ENCODE measurements at regions not wholly inside any gene's neighbourhood (a gene's known extent, or its start where the extent isn't known, plus 50 kb on each side); places are given as distances from the start of the nearest gene placed in this dataset.

GRCh38 chr3:72343078-72343477 is 505.2 kb downstream of the SHQ1 start:
- Histone ChIP-seq H3K9ac (replicated peaks in 1 of 4; ENCODE audit: extremely low read depth in 1 of 4, low read depth in 3 of 4, low read length in 3 of 4) (no peak overlapping the region), H4K91ac (replicated peaks; ENCODE audit: insufficient read length, low read length) (no peak overlapping the region), H3K79me1 (ENCODE audit: low read depth, low read length) (no peaks in the 10 kb centered on the region), H2BK20ac (ENCODE audit: low read length) (no peak overlapping the region), H4K5ac (ENCODE audit: insufficient read length, low read depth, low read length) (no peak overlapping the region), H3K23me2 (ENCODE audit: low read depth, low read length) (no peaks in the 10 kb centered on the region), H3K14ac (ENCODE audit: insufficient read length) (no peak overlapping the region), H2AFZ (ENCODE audit: low read length) (no peak overlapping the region), H3K56ac (replicated peaks; ENCODE audit: insufficient read length, low read depth, low read length) (no peak overlapping the region), H3K4me2 (ENCODE audit: insufficient read depth in 1 of 2, low read depth in 2 of 2, low read length in 2 of 2) (no peak overlapping the region), H4K20me1 (replicated peaks in 1 of 2; ENCODE audit: control insufficient read depth in 1 of 2, insufficient read depth in 2 of 2, low read length in 2 of 2) (no peaks in the 10 kb centered on the region), H3K9me3 (ENCODE audit: insufficient read depth in 2 of 2, low read depth in 1 of 2, low read length in 1 of 2) (no peaks in the 10 kb centered on the region), H3K79me2 (ENCODE audit: control insufficient read depth in 1 of 2, insufficient read depth in 2 of 2, low read length in 2 of 2) (no peaks in the 10 kb centered on the region), H3K4ac (replicated peaks; ENCODE audit: insufficient read length, low read depth, low read length) (no peak overlapping the region), H3K23ac (ENCODE audit: insufficient read length) (no peak overlapping the region), H3K18ac (ENCODE audit: extremely low read depth, low read length) (no peak overlapping the region), H3K27me3 (replicated peaks in 1 of 4; ENCODE audit: control insufficient read depth in 3 of 4, extremely low read depth in 1 of 4, insufficient read depth in 3 of 4, low read length in 3 of 4) (no peaks in the 10 kb centered on the region; a peak in 1 of 7 replicates), H2AK5ac (ENCODE audit: low read depth, low read length) (no peak overlapping the region), H2BK5ac (ENCODE audit: low read depth, low read length) (no peak overlapping the region), H2BK12ac (ENCODE audit: low read depth, low read length) (no peak overlapping the region), H3K27ac (ENCODE audit: low read depth, low read length) (no peak overlapping the region), H2BK120ac (replicated peaks; ENCODE audit: low read depth, low read length) (no peak overlapping the region), H3K4me1 (replicated peaks in 1 of 4; ENCODE audit: control insufficient read depth in 3 of 4, insufficient read depth in 4 of 4, low read length in 3 of 4) (peaks cover 0 to 8% (median 2%) of the 10 kb centered on the region in 4 experiments; a peak in 3 of 7 replicates), H2BK15ac (ENCODE audit: low read length) (no peak overlapping the region), H4K8ac (ENCODE audit: extremely low read depth, insufficient read depth, low read length) (no peak overlapping the region), H3K4me3 (ENCODE audit: extremely low read depth in 1 of 4, insufficient read depth in 2 of 4, low read depth in 3 of 4, low read length in 4 of 4) (no peak overlapping the region), H3K36me3 (ENCODE audit: control insufficient read depth in 2 of 4, insufficient read depth in 4 of 4, low read length in 3 of 4) (no peaks in the 10 kb centered on the region)
- FAIRE-seq (no peak), DNase-seq (ENCODE audit: low read depth in 1 of 2, low spot score in 2 of 2) (no peak)
- WGBS, 2 experiments (ENCODE audit: extremely low coverage in 1 of 2, insufficient coverage in 1 of 2, insufficient read length in 1 of 2, insufficient replicate concordance in 2 of 2, low coverage in 1 of 2, low lambda C conversion rate in 2 of 2, missing lambda C conversion rate in 1 of 2), result 59% methylated on average over 3 of the region's 3 CpGs; no CpG with 5 or more reads in 1 of the 2 experiments
- CTCF ChIA-PET (ENCODE audit: partially characterized antibody), result no interaction called here
- POLR2A ChIA-PET (ENCODE audit: partially characterized antibody), result no interaction called here
- TF ChIP-seq TEAD4 (IDR thresholded peaks at IDR 0.05; ENCODE audit: low read depth, low read length) (no peak), POU5F1 (IDR thresholded peaks at IDR 0.05; ENCODE audit: low read depth, low read length) (no peak), TAF1 (IDR thresholded peaks at IDR 0.05; ENCODE audit: low read depth, low read length) (no peak), BRCA1 (IDR thresholded peaks at IDR 0.05; ENCODE audit: low read depth, low read length) (no peak), CREB1 (IDR thresholded peaks at IDR 0.05) (no peak), MAX (IDR thresholded peaks at IDR 0.05) (no peak), HDAC6 (IDR thresholded peaks at IDR 0.05; ENCODE audit: low read depth, low read length) (no peak), SIN3A (conservative IDR thresholded peaks at IDR 0.05 in 1 of 2, IDR thresholded peaks at IDR 0.05 in 1 of 2; ENCODE audit: low read depth in 1 of 2, low read length in 2 of 2) (no peak), SRF (IDR thresholded peaks at IDR 0.05; ENCODE audit: low read depth, low read length) (no peak), YY1 (IDR thresholded peaks at IDR 0.05; ENCODE audit: low read depth, low read length) (no peak), KDM5A (IDR thresholded peaks at IDR 0.05; ENCODE audit: low read length) (no peak), RNF2 (IDR thresholded peaks at IDR 0.05; ENCODE audit: borderline replicate concordance, low read depth, low read length, missing control alignments, poor library complexity, severe bottlenecking) (no peak)
- TF ChIP-seq, protein P1, sequence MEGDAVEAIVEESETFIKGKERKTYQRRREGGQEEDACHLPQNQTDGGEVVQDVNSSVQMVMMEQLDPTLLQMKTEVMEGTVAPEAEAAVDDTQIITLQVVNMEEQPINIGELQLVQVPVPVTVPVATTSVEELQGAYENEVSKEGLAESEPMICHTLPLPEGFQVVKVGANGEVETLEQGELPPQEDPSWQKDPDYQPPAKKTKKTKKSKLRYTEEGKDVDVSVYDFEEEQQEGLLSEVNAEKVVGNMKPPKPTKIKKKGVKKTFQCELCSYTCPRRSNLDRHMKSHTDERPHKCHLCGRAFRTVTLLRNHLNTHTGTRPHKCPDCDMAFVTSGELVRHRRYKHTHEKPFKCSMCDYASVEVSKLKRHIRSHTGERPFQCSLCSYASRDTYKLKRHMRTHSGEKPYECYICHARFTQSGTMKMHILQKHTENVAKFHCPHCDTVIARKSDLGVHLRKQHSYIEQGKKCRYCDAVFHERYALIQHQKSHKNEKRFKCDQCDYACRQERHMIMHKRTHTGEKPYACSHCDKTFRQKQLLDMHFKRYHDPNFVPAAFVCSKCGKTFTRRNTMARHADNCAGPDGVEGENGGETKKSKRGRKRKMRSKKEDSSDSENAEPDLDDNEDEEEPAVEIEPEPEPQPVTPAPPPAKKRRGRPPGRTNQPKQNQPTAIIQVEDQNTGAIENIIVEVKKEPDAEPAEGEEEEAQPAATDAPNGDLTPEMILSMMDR (IDR thresholded peaks at IDR 0.05; ENCODE audit: control extremely low read depth in 1 of 3, insufficient read depth in 1 of 3, low read depth in 1 of 3, low read length in 3 of 3), result no peak

Data from H1 (cell line).